Esophagus muscularis mucosa (tissue), 4 donors: ENCODE measurements at regions not wholly inside any gene's neighbourhood (a gene's known extent, or its start where the extent isn't known, plus 50 kb on each side); places are given as distances from the start of the nearest gene placed in this dataset.

Source experiments
- DNase-seq: peaks from one replicate; pipeline ENCODE4 v3.0.0-alpha.2; 2017; ENCODE audit errors: extremely low spot score
- H3K27ac ChIP-seq, 4 donors: fragments of 200-600 bp; sonication (generic); replicated peaks in 1 of 4; 1 replicate in 3 of 4; 2 replicates in 1 of 4; pipeline ENCODE4 v1.5.1; 2016 to 2019; ENCODE audit warnings: mild to moderate bottlenecking in 1 of 4
- H3K27me3 ChIP-seq, 4 donors: fragments of 200-600 bp; sonication (generic); one replicate each; pipeline versions ENCODE4 v1.5.1 to v1.6.0; 2016 to 2019
- H3K36me3 ChIP-seq, 4 donors: fragments of 200-600 bp; sonication (generic); one replicate each; pipeline ENCODE4 v1.5.1; 2016 to 2019
- H3K4me1 ChIP-seq, 4 donors: fragments of 200-600 bp; sonication (generic); one replicate each; pipeline ENCODE4 v1.5.1; 2016 to 2019
- H3K4me3 ChIP-seq, 4 donors: fragments of 200-600 bp; sonication (generic); 1 replicate in 2 of 4; 2 replicates in 2 of 4; pipeline ENCODE4 v1.5.1; 2016 to 2019; ENCODE audit warnings: mild to moderate bottlenecking in 4 of 4, moderate library complexity in 1 of 4
- H3K9me3 ChIP-seq, 4 donors: fragments of 200-600 bp; sonication (generic); 1 replicate in 3 of 4; 2 replicates in 1 of 4; pipeline ENCODE4 v1.5.1; 2016 to 2019
- CTCF ChIP-seq, 3 experiments: fragments of 200-600 bp in 2 of 3; fragments of 450-650 bp in 1 of 3; sonication (generic) in 2 of 3; IDR thresholded peaks; one replicate each; pipeline ENCODE4 v1.5.1; 2017 to 2019; ENCODE audit warnings: antibody characterized with exemption in 3 of 3, mild to moderate bottlenecking in 2 of 3, moderate library complexity in 1 of 3
- EP300 ChIP-seq: sonication (generic); formaldehyde crosslinking; IDR thresholded peaks from one replicate; pipeline ENCODE4 v1.6.1; 2017; ENCODE audit warnings: antibody characterized with exemption
- POLR2A ChIP-seq: fragments of 450-650 bp; IDR thresholded peaks from one replicate; pipeline ENCODE4 v1.6.1; 2017; ENCODE audit warnings: antibody characterized with exemption, moderate library complexity, mild to moderate bottlenecking, low read depth
- POLR2AphosphoS5 ChIP-seq, 2 donors: sonication (generic); formaldehyde crosslinking; IDR thresholded peaks; one replicate each; pipeline ENCODE4 v1.6.1; 2017; ENCODE audit warnings: antibody characterized with exemption in 2 of 2
- WGBS: methylation state at CpG from one replicate; pipeline ENCODE4 v1.1.5; 2018; 5-methylcytosine and 5-hydroxymethylcytosine counted together
- intact Hi-C: fragments of 100-400 bp; cut with DNase I; formaldehyde crosslinking; loops from one replicate; pipeline ENCODE4 v1.15.1; 2023

- H3K27ac ChIP-seq: no peak overlapping the region
- TF ChIP-seq CTCF (IDR thresholded peaks at IDR 0.05): no peak
- TF ChIP-seq POLR2A: no peak
- TF ChIP-seq POLR2AphosphoS5 (IDR thresholded peaks at IDR 0.05): no peak
- no peak for TF ChIP-seq EP300
- H3K27me3 ChIP-seq: no peaks in the 10 kb centered on the region
- DNase-seq: no peak
- intact Hi-C loops: no loop called here
- 32% methylated on average over 7 of the region's 7 CpGs for WGBS
- peak overlapping the region; percentile 11 to 26 (median 16) for H3K4me3 ChIP-seq
- peaks cover 0 to 5% (median 0%) of the 10 kb centered on the region in 4 donors for H3K4me1 ChIP-seq
- no peaks in the 10 kb centered on the region for H3K9me3 ChIP-seq
- no peaks in the 10 kb centered on the region for H3K36me3 ChIP-seq
These were observed 323.5 kb upstream of the CASK start for GRCh38 chrX:42246814-42247213.

- H3K9me3 ChIP-seq: no peaks in the 10 kb centered on the region
- no peak overlapping the region for H3K27ac ChIP-seq
- no peak for DNase-seq
- 63% methylated on average over 6 of the region's 6 CpGs for WGBS
- no peaks in the 10 kb centered on the region for H3K36me3 ChIP-seq
- no peaks in the 10 kb centered on the region for H3K27me3 ChIP-seq
- H3K4me1 ChIP-seq: peaks cover 0 to 4% (median 0%) of the 10 kb centered on the region in 4 donors
- intact Hi-C loops: no loop called here
- no peak overlapping the region for H3K4me3 ChIP-seq
- TF ChIP-seq POLR2AphosphoS5 (IDR thresholded peaks at IDR 0.05) (no peak), CTCF (IDR thresholded peaks at IDR 0.05) (no peak), POLR2A (no peak), EP300 (no peak)
These were observed 318.6 kb upstream of the CASK start for GRCh38 chrX:42242004-42242403.

- no peaks in the 10 kb centered on the region for H3K4me1 ChIP-seq
- intact Hi-C loops: no loop called here
- H3K27ac ChIP-seq: no peak overlapping the region
- WGBS: 62% methylated on average over 1 of the region's 1 CpG
- no peak overlapping the region for H3K4me3 ChIP-seq
- no peaks in the 10 kb centered on the region for H3K27me3 ChIP-seq
- H3K36me3 ChIP-seq: no peaks in the 10 kb centered on the region
- TF ChIP-seq EP300 (no peak), CTCF (IDR thresholded peaks at IDR 0.05) (no peak), POLR2A (no peak), POLR2AphosphoS5 (IDR thresholded peaks at IDR 0.05) (no peak)
- DNase-seq: no peak
- no peaks in the 10 kb centered on the region for H3K9me3 ChIP-seq
These were observed 318.1 kb upstream of the CASK start for GRCh38 chrX:42241421-42241820.

GRCh38 chrX:42237956-42238355, 314.6 kb upstream of the CASK start:
- DNase-seq: no peak
- intact Hi-C loops: no loop called here
- Histone ChIP-seq H3K4me1 (peaks cover 0 to 11% (median 5%) of the 10 kb centered on the region in 4 donors), H3K4me3 (no peak overlapping the region), H3K36me3 (no peaks in the 10 kb centered on the region), H3K9me3 (no peaks in the 10 kb centered on the region), H3K27ac (no peak overlapping the region), H3K27me3 (no peaks in the 10 kb centered on the region)
- 60% methylated on average over 2 of the region's 2 CpGs for WGBS
- TF ChIP-seq POLR2A (no peak), POLR2AphosphoS5 (IDR thresholded peaks at IDR 0.05) (no peak), EP300 (no peak), CTCF (IDR thresholded peaks at IDR 0.05) (no peak)

- intact Hi-C loops: no loop called here
- Histone ChIP-seq H3K36me3 (no peaks in the 10 kb centered on the region), H3K27ac (no peak overlapping the region), H3K27me3 (no peaks in the 10 kb centered on the region), H3K9me3 (peaks cover 0 to 9% (median 0%) of the 10 kb centered on the region in 4 donors), H3K4me3 (no peak overlapping the region), H3K4me1 (peaks cover 0 to 11% (median 5%) of the 10 kb centered on the region in 4 donors)
- DNase-seq: no peak
- TF ChIP-seq POLR2AphosphoS5 (IDR thresholded peaks at IDR 0.05): no peak
- no peak for TF ChIP-seq CTCF (IDR thresholded peaks at IDR 0.05)
- TF ChIP-seq EP300: no peak
- TF ChIP-seq POLR2A: no peak
- 79% methylated on average over 2 of the region's 2 CpGs for WGBS
These were observed 306.2 kb upstream of the CASK start for GRCh38 chrX:42229533-42229932.
